Embryonic facial prominence (tissue), 1 donor: ENCODE measurements at regions not wholly inside any gene's neighbourhood (a gene's known extent, or its start where the extent isn't known, plus 50 kb on each side); places are given as distances from the start of the nearest gene placed in this dataset.
A peak's percentile ranks its signal among the peaks of the same experiment; 100 is the strongest.

Experiments used
- DNase-seq: peaks from one replicate; pipeline ENCODE4 v3.0.0-alpha.2; 2016; ENCODE audit errors: extremely low spot score

- no peak for DNase-seq
Observed at GRCh38 chr6:45830441-45831139, 185.1 kb downstream of the CLIC5 start.

- no peak for DNase-seq
Observed at GRCh38 chr6:45829873-45830272, 185.8 kb downstream of the CLIC5 start.

GRCh38 chr6:45827952-45828530 is 187.6 kb downstream of the CLIC5 start:
- no peak for DNase-seq

- no peak for DNase-seq
Observed at GRCh38 chr6:45822873-45823272, 192.8 kb downstream of the CLIC5 start.

GRCh38 chr6:45822246-45822812 is 193.3 kb downstream of the CLIC5 start:
- no peak for DNase-seq

- no peak for DNase-seq
Observed at GRCh38 chr6:45818655-45819054, 197.0 kb downstream of the CLIC5 start.

- peak; percentile 51 for DNase-seq
Observed at GRCh38 chr6:45816674-45817297, 198.9 kb downstream of the CLIC5 start.

GRCh38 chr6:45815466-45816125 is 200.1 kb downstream of the CLIC5 start:
- no peak for DNase-seq

- no peak for DNase-seq
Observed at GRCh38 chr6:45814772-45815171, 200.9 kb downstream of the CLIC5 start.

GRCh38 chr6:45813943-45814342 is 201.7 kb downstream of the CLIC5 start:
- DNase-seq, result no peak

- DNase-seq, result no peak
Observed at GRCh38 chr6:45812922-45813321, 202.7 kb downstream of the CLIC5 start.

GRCh38 chr6:45808917-45809316 is 206.7 kb downstream of the CLIC5 start:
- DNase-seq, result no peak

- DNase-seq, result no peak
Observed at GRCh38 chr6:45808042-45808645, 207.5 kb downstream of the CLIC5 start.

GRCh38 chr6:45807311-45808041 is 208.2 kb downstream of the CLIC5 start:
- no peak for DNase-seq

GRCh38 chr6:45806172-45806571 is 209.5 kb downstream of the CLIC5 start:
- no peak for DNase-seq

- DNase-seq, result no peak
Observed at GRCh38 chr6:45803071-45803470, 212.6 kb downstream of the CLIC5 start.

- no peak for DNase-seq
Observed at GRCh38 chr6:45801471-45802289, 214.0 kb downstream of the CLIC5 start.

- no peak for DNase-seq
Observed at GRCh38 chr6:45800911-45801310, 214.7 kb downstream of the CLIC5 start.

- no peak for DNase-seq
Observed at GRCh38 chr6:45795678-45796077, 220.0 kb downstream of the CLIC5 start.

- no peak for DNase-seq
Observed at GRCh38 chr6:45794465-45794864, 221.2 kb downstream of the CLIC5 start.
